ENCODE measurements at regions not wholly inside any gene's neighbourhood (a gene's known extent, or its start where the extent isn't known, plus 50 kb on each side); places are given as distances from the start of the nearest gene placed in this dataset.

DNA sequence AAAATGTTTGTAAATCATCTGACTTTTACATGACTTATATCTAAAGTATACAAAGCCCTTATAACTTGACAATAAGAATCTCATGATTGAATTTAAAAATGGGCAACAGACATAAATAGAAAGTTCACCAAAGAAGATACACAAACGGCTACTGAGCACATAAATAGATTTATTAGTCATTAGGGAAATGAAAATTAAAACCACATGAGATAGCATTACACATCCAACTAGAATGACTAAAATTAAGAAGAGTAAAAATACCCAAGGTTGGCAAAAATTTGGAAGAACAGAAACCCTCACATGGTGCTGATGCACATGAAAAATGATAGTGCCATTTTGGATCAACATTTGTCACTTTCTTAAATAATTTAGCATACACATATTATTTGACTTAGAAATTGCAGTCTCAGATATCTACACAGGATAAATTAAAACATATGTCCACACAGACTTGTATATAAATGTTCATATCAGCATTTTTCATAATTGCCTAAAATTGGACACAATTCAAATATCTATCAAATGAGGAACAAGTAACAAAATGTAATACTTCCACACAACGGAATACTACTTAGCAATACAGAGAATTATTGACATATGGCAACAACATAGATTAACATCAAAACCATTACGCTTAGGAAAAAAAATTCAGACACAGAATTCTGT lies 359.1 kb upstream of the DAB2 start:
- Histone ChIP-seq H3K79me2 (ENCODE audit: insufficient read depth, low read length) (no peaks in the 10 kb centered on the region), H3K9me2 (replicated peaks; ENCODE audit: low read depth, low read length) (no peaks in the 10 kb centered on the region), H3K4me2 (ENCODE audit: low read depth, low read length, poor library complexity, severe bottlenecking) (no peak overlapping the region), H3K36me3 (ENCODE audit: insufficient read depth, low read length) (no peaks in the 10 kb centered on the region), H4K20me1 (ENCODE audit: insufficient read depth, low read length, poor library complexity, severe bottlenecking) (no peaks in the 10 kb centered on the region), H3K4me1 (ENCODE audit: insufficient read depth, low read length, poor library complexity, severe bottlenecking) (no peaks in the 10 kb centered on the region), H2AFZ (ENCODE audit: low read length) (no peak overlapping the region), H3K4me3 (ENCODE audit: low read length, poor library complexity, severe bottlenecking) (no peak overlapping the region), H3K9me3 (ENCODE audit: insufficient read depth, low read depth, low read length) (no peaks in the 10 kb centered on the region), H3K9ac (ENCODE audit: low read depth, low read length, poor library complexity, severe bottlenecking) (no peak overlapping the region), H3K27me3 (ENCODE audit: insufficient read depth, low read length, poor library complexity, severe bottlenecking) (no peaks in the 10 kb centered on the region), H3F3A (ENCODE audit: low read depth) (no peaks in the 10 kb centered on the region)
- no peak for TF ChIP-seq EZH2phosphoT487 (IDR thresholded peaks at IDR 0.05; ENCODE audit: borderline replicate concordance)
- no peak for TF ChIP-seq CTCF (conservative IDR thresholded peaks at IDR 0.05; ENCODE audit: low read length)

GRCh38 chr5:39780347-39780746 lies 355.6 kb upstream of the DAB2 start:
- no peak overlapping the region for H2AFZ ChIP-seq (ENCODE audit: low read length)
- H3K79me2 ChIP-seq (ENCODE audit: insufficient read depth, low read length): no peaks in the 10 kb centered on the region
- H3K36me3 ChIP-seq (ENCODE audit: insufficient read depth, low read length): no peaks in the 10 kb centered on the region
- H3K4me1 ChIP-seq (ENCODE audit: insufficient read depth, low read length, poor library complexity, severe bottlenecking): no peaks in the 10 kb centered on the region
- H3F3A ChIP-seq (ENCODE audit: low read depth): no peaks in the 10 kb centered on the region
- no peaks in the 10 kb centered on the region for H3K9me3 ChIP-seq (ENCODE audit: insufficient read depth, low read depth, low read length)
- no peaks in the 10 kb centered on the region for H3K9me2 ChIP-seq (replicated peaks; ENCODE audit: low read depth, low read length)
- no peak overlapping the region for H3K4me3 ChIP-seq (ENCODE audit: low read length, poor library complexity, severe bottlenecking)
- TF ChIP-seq CTCF (conservative IDR thresholded peaks at IDR 0.05; ENCODE audit: low read length) (no peak), EZH2phosphoT487 (IDR thresholded peaks at IDR 0.05; ENCODE audit: borderline replicate concordance) (no peak)
- H4K20me1 ChIP-seq (ENCODE audit: insufficient read depth, low read length, poor library complexity, severe bottlenecking): no peaks in the 10 kb centered on the region
- no peaks in the 10 kb centered on the region for H3K27me3 ChIP-seq (ENCODE audit: insufficient read depth, low read length, poor library complexity, severe bottlenecking)
- H3K9ac ChIP-seq (ENCODE audit: low read depth, low read length, poor library complexity, severe bottlenecking): no peak overlapping the region
- no peak overlapping the region for H3K4me2 ChIP-seq (ENCODE audit: low read depth, low read length, poor library complexity, severe bottlenecking)

DNA sequence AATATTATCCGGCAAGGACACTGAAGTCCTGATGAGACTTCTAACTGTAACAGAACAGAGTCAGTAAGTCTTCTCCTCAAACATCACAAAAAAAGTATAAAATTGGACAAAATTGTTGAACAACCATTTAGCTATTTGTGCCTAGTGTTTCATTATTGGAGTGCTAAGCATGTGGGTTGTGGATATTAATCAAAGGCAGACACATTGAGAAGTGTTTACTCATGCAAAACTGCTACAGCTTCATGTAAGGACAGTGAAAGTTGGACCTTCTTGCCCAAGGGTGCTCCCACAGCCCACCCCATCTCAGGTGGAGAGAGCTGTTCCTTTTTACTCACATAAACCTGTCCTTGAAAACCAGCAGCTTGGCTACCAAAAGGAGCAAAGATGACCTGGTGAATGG lies 355.1 kb upstream of the DAB2 start:
- Histone ChIP-seq H3K9me2 (replicated peaks; ENCODE audit: low read depth, low read length) (no peaks in the 10 kb centered on the region), H4K20me1 (ENCODE audit: insufficient read depth, low read length, poor library complexity, severe bottlenecking) (no peaks in the 10 kb centered on the region), H3K4me3 (ENCODE audit: low read length, poor library complexity, severe bottlenecking) (no peak overlapping the region), H3K4me2 (ENCODE audit: low read depth, low read length, poor library complexity, severe bottlenecking) (no peak overlapping the region), H2AFZ (ENCODE audit: low read length) (no peak overlapping the region), H3K79me2 (ENCODE audit: insufficient read depth, low read length) (no peaks in the 10 kb centered on the region), H3F3A (ENCODE audit: low read depth) (no peaks in the 10 kb centered on the region), H3K9ac (ENCODE audit: low read depth, low read length, poor library complexity, severe bottlenecking) (no peak overlapping the region), H3K27me3 (ENCODE audit: insufficient read depth, low read length, poor library complexity, severe bottlenecking) (no peaks in the 10 kb centered on the region), H3K4me1 (ENCODE audit: insufficient read depth, low read length, poor library complexity, severe bottlenecking) (no peaks in the 10 kb centered on the region), H3K9me3 (ENCODE audit: insufficient read depth, low read depth, low read length) (no peaks in the 10 kb centered on the region), H3K36me3 (ENCODE audit: insufficient read depth, low read length) (no peaks in the 10 kb centered on the region)
- no peak for TF ChIP-seq EZH2phosphoT487 (IDR thresholded peaks at IDR 0.05; ENCODE audit: borderline replicate concordance)
- TF ChIP-seq CTCF (conservative IDR thresholded peaks at IDR 0.05; ENCODE audit: low read length): no peak

Data from Loucy (cell line).